GM12878 (cell line): ENCODE measurements at regions not wholly inside any gene's neighbourhood (a gene's known extent, or its start where the extent isn't known, plus 50 kb on each side); places are given as distances from the start of the nearest gene placed in this dataset.
A peak's percentile ranks its signal among the peaks of the same experiment; 100 is the strongest.

ENCODE experiments used
- ATAC-seq: fragments of 200-7000 bp; cut with Tn5 transposase; 3 replicates; pipeline ENCODE4 v1.9.1; 2020; ENCODE audit warnings: mild to moderate bottlenecking, moderate library complexity
- BruUV-seq: library from RNA; stranded (reverse); fragments of 400-500 nt; replicated peaks from 2 replicates; lab custom pipeline; 2021; lab: Mats Ljungman, UMichigan
- CTCF ChIA-PET: fragments of 300-600 bp; sonication (Branson Sonifier 250); formaldehyde crosslinking; extraction: SDS; loops from one replicate; lab custom pipeline; 2021; ENCODE audit warnings: inconsistent platforms; lab: Yijun Ruan, JAX
- POLR2A ChIA-PET: fragments of 350-600 bp; formaldehyde crosslinking; extraction: SDS; loops from one replicate; lab custom pipeline; 2021; ENCODE audit warnings: inconsistent platforms; lab: Charles Lee
- RAD21 ChIA-PET: fragments of 300-600 bp; sonication (Branson Sonifier 250); formaldehyde crosslinking; loops from one replicate; lab custom pipeline; 2023; ENCODE audit warnings: antibody characterized with exemption; ENCODE audit not compliant: unreplicated experiment; lab: Charles Lee
- SMC1A ChIA-PET: fragments of 300-600 bp; sonication (Branson Sonifier 250); formaldehyde crosslinking; loops from one replicate; lab custom pipeline; 2023; ENCODE audit not compliant: unreplicated experiment, uncharacterized antibody; lab: Charles Lee
- DNase-seq: peaks from one replicate; pipeline ENCODE4 v3.0.0-alpha.2; 2011; ENCODE audit warnings: low read depth, low spot score
- FAIRE-seq: peaks from 3 replicates; lab custom pipeline; 2011; peaks lifted over from hg19 to GRCh38; lab: Jason Lieb, UNC
- H2AFZ ChIP-seq: 2 replicates; pipeline ENCODE4 v1.6.0; 2011; ENCODE audit warnings: low read depth, low read length, control low read depth; ENCODE audit not compliant: control insufficient read depth
- H3K27ac ChIP-seq: 2 replicates; pipeline ENCODE4 v1.5.1; 2011; ENCODE audit warnings: control low read depth; ENCODE audit not compliant: control insufficient read depth, insufficient read depth
- H3K27me3 ChIP-seq, 2 experiments: replicated peaks in 1 of 2; 2 replicates each; pipeline versions ENCODE4 v1.6.0 to v1.6.1; 2011; ENCODE audit warnings: low read length in 1 of 2; ENCODE audit not compliant: control insufficient read depth in 2 of 2, insufficient read depth in 2 of 2
- H3K36me3 ChIP-seq, 2 experiments: 2 replicates each; pipeline ENCODE4 v1.5.1; 2011; ENCODE audit warnings: low read length in 1 of 2; ENCODE audit not compliant: control insufficient read depth in 2 of 2, insufficient read depth in 2 of 2
- H3K4me1 ChIP-seq: 2 replicates; pipeline ENCODE4 v1.6.1; 2011; ENCODE audit warnings: mild to moderate bottlenecking, low read length, moderate library complexity, mixed read lengths; ENCODE audit not compliant: control insufficient read depth, insufficient read depth
- H3K4me2 ChIP-seq: 2 replicates; pipeline ENCODE4 v1.6.0; 2011; ENCODE audit warnings: control low read depth; ENCODE audit not compliant: control insufficient read depth, insufficient read depth
- H3K4me3 ChIP-seq: fragments of 200-600 bp; sonication (generic); 2 replicates; pipeline ENCODE4 v1.5.1; 2016
- H3K79me2 ChIP-seq: 2 replicates; pipeline ENCODE4 v1.6.0; 2011; ENCODE audit warnings: low read length; ENCODE audit not compliant: control insufficient read depth, insufficient read depth
- H3K9ac ChIP-seq: 2 replicates; pipeline ENCODE4 v1.8.0; 2011; ENCODE audit warnings: low read length, control low read depth, mixed read lengths; ENCODE audit not compliant: control insufficient read depth, insufficient read depth
- H3K9me3 ChIP-seq: replicated peaks from 3 replicates; pipeline ENCODE4 v1.5.1; 2011; ENCODE audit warnings: mild to moderate bottlenecking, low read length; ENCODE audit not compliant: control insufficient read depth, insufficient read depth
- H4K20me1 ChIP-seq: 2 replicates; pipeline ENCODE4 v1.6.0; 2011; ENCODE audit not compliant: control insufficient read depth, insufficient read depth
- HDGF ChIP-seq: fragments of 450-650 bp; IDR thresholded peaks from 2 replicates; pipeline ENCODE4 v1.6.1; 2016; ENCODE audit warnings: antibody characterized with exemption
- RAD21 ChIP-seq: IDR thresholded peaks from 2 replicates; pipeline ENCODE4 v1.6.1; 2011; ENCODE audit warnings: mild to moderate bottlenecking, low read depth, low read length, moderate library complexity; ENCODE audit not compliant: insufficient read depth
- SMC3 ChIP-seq: IDR thresholded peaks from 2 replicates; pipeline ENCODE4 v1.6.1; 2011; ENCODE audit warnings: low read length, improper control_type of control experiment, borderline replicate concordance
- YBX1 ChIP-seq: fragments of 450-650 bp; IDR thresholded peaks from 2 replicates; pipeline ENCODE4 v1.6.1; 2016; ENCODE audit warnings: antibody characterized with exemption
- WGBS: methylation state at CpG from one replicate; pipeline ENCODE4 v1.1.6; 2016; ENCODE audit warnings: low lambda C conversion rate; ENCODE audit not compliant: insufficient replicate concordance, insufficient coverage; ENCODE audit errors: missing lambda C conversion rate; 5-methylcytosine and 5-hydroxymethylcytosine counted together
- in situ Hi-C: fragments of 300-500 bp; cut with MboI; formaldehyde crosslinking; loops from 9 replicates; pipeline ENCODE4 v1.14.3; 2018; ENCODE audit warnings: mixed read lengths
- intact Hi-C: fragments of 100-400 bp; cut with micrococcal nuclease; formaldehyde crosslinking; loops from one replicate; pipeline ENCODE4 v1.14.2; 2022; ENCODE audit not compliant: unreplicated experiment
- TF ChIP-seq, protein P1 (sequence below), 3 experiments: IDR thresholded peaks in 2 of 3; conservative IDR thresholded peaks in 1 of 3; 2 replicates each; pipeline ENCODE4 v1.5.1; 2011; ENCODE audit warnings: low read depth in 3 of 3, low read length in 3 of 3, mild to moderate bottlenecking in 3 of 3, control low read depth in 2 of 3, moderate library complexity in 2 of 3, inconsistent platforms in 1 of 3, mixed read lengths in 1 of 3; ENCODE audit not compliant: control insufficient read depth in 2 of 3, insufficient read depth in 1 of 3; ENCODE audit errors: extremely low read depth in 1 of 3

DNA sequence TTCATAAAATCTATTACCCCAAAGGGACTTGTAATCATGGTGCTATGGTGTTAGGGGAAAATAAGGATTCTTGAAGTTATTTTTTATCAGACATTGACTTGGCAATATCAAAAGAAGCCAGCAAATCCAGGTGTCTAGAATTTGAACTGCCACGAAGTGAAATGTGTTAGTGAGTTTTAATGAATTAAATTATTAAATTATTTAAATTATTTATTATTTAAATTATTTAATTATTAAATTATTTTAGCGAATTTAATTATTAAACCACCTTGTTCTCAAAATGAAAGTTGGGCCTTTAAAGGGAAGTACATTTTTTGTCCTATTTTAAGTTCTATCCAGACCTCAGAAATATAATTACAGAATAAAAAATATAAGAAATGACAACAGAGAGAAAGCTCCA, 332.6 kb upstream of the SMC2 start (continued):
- TF ChIP-seq HDGF = no peak
- TF ChIP-seq, all 136 proteins: peak for 0

DNA sequence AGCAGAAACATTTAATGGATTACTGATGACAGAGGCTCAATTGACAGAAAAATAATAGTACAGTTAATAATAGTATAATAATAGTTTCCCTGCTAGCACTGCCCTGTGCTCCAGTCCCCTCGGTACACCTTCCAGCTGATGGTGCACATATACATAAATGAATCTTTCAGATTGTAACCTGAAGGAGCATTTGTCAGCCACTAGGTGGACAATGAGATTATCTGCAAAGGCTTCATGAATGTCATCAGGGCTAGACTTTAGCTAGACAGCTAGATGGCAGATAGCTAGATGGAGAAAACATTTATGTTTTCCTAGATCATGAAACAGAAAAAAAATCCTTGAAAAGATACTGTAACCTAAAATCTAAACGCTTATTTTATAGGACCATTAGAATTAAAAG, 304.4 kb upstream of the SMC2 start:
- SMC1A ChIA-PET = interaction anchor here (0.8 to 1.5 kb wide), 6 partner anchors 45 to 953 kb away, joined by 3 to 6 read pairs (median 4); no protein-coding TSS in a partner anchor
- CTCF ChIA-PET = interaction anchor here (0.7 to 1.6 kb wide), 11 partner anchors 10 to 955 kb away, joined by 3 to 8 read pairs (median 3); no protein-coding TSS in a partner anchor

More for the DNA sequence above, 304.4 kb upstream of the SMC2 start:
- no peaks in the 10 kb centered on the region for H3K9me3 ChIP-seq
- POLR2A ChIA-PET = interaction anchor here (0.5 kb wide), 1 partner anchor 894 kb away, joined by 9 read pairs; no protein-coding TSS in a partner anchor
- H3K9ac ChIP-seq = no peak overlapping the region
- H3K27ac ChIP-seq = no peak overlapping the region
- WGBS = 2% methylated on average over 2 of the region's 2 CpGs
- no peak overlapping the region for H3K4me3 ChIP-seq
- no peaks in the 10 kb centered on the region for H4K20me1 ChIP-seq
- no peak overlapping the region for H3K4me2 ChIP-seq
- H3K4me1 ChIP-seq = no peaks in the 10 kb centered on the region
- peak; percentile 31 for FAIRE-seq
- intact Hi-C loops = loop anchor here (1.0 to 10.0 kb wide), 3 partner anchors 303 to 954 kb away; partner anchors contain the start of gene SMC2
- no TSS peak for BruUV-seq
- H3K79me2 ChIP-seq = no peaks in the 10 kb centered on the region
- no peak for DNase-seq
- no peak overlapping the region for H2AFZ ChIP-seq
- in situ Hi-C loops = no loop called here
- ATAC-seq = peak; percentile 87
- TF ChIP-seq RAD21 (peak; percentile 76), SMC3 (peak; percentile 46; the same call in 1 of the 2 replicates), YBX1 (no peak)
- TF ChIP-seq, protein P1, sequence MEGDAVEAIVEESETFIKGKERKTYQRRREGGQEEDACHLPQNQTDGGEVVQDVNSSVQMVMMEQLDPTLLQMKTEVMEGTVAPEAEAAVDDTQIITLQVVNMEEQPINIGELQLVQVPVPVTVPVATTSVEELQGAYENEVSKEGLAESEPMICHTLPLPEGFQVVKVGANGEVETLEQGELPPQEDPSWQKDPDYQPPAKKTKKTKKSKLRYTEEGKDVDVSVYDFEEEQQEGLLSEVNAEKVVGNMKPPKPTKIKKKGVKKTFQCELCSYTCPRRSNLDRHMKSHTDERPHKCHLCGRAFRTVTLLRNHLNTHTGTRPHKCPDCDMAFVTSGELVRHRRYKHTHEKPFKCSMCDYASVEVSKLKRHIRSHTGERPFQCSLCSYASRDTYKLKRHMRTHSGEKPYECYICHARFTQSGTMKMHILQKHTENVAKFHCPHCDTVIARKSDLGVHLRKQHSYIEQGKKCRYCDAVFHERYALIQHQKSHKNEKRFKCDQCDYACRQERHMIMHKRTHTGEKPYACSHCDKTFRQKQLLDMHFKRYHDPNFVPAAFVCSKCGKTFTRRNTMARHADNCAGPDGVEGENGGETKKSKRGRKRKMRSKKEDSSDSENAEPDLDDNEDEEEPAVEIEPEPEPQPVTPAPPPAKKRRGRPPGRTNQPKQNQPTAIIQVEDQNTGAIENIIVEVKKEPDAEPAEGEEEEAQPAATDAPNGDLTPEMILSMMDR (IDR thresholded peaks at IDR 0.05 in 2 of 3, conservative IDR thresholded peaks at IDR 0.05 in 1 of 3; ENCODE audit: control insufficient read depth in 2 of 3, extremely low read depth in 1 of 3, insufficient read depth in 1 of 3, low read depth in 3 of 3, low read length in 3 of 3) = peak; percentile 44 to 49 (median 44); a peak in 5 of 6 replicates
- H3K36me3 ChIP-seq = no peaks in the 10 kb centered on the region
- RAD21 ChIA-PET = interaction anchor here (0.5 to 1.7 kb wide), 4 partner anchors 9 to 596 kb away, joined by 3 to 6 read pairs (median 4); no protein-coding TSS in a partner anchor
- no peaks in the 10 kb centered on the region for H3K27me3 ChIP-seq
